Uterus (tissue), 2 donors: ENCODE measurements at regions not wholly inside any gene's neighbourhood (a gene's known extent, or its start where the extent isn't known, plus 50 kb on each side); places are given as distances from the start of the nearest gene placed in this dataset.

Source experiments
- CTCF ChIP-seq, 4 experiments: fragments of 200-600 bp in 2 of 4; fragments of 450-650 bp in 2 of 4; sonication (generic) in 2 of 4; IDR thresholded peaks; one replicate each; pipeline ENCODE4 v1.5.1; 2016 to 2019; ENCODE audit warnings: antibody characterized with exemption in 4 of 4, mild to moderate bottlenecking in 2 of 4, moderate library complexity in 1 of 4
- POLR2A ChIP-seq, 2 donors: fragments of 450-650 bp; IDR thresholded peaks; one replicate each; pipeline ENCODE4 v1.6.1; 2016; ENCODE audit warnings: antibody characterized with exemption in 2 of 2, mild to moderate bottlenecking in 1 of 2, moderate library complexity in 1 of 2

DNA sequence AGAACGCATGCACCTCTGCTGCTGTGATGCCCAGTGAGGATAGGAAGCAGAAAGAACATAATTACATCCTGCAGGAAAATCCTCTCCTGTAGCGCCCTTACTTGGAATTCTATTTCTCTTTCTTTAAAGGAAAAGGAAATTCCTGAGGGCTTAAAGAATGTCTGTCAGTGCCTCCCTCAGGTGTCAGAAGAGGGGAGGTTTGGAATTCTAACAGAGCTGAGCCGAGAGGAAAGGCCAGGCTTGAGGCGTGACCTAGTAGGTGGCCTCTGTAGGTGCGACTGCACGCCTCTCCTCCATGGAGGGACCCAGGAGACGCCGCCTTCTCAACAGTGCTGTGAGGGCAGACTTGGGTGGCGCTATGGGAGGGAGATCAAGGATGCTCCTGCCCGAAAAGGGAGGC, 55.9 kb upstream of the ERCC6L2 start:
- TF ChIP-seq POLR2A (IDR thresholded peaks at IDR 0.05), result no peak
- no peak for TF ChIP-seq CTCF (IDR thresholded peaks at IDR 0.05)
